WTC11 (cell line): ENCODE measurements at regions not wholly inside any gene's neighbourhood (a gene's known extent, or its start where the extent isn't known, plus 50 kb on each side); places are given as distances from the start of the nearest gene placed in this dataset.

ENCODE experiments used
- CTCF ChIP-seq: fragments of 200-600 bp; IDR thresholded peaks from 2 replicates; pipeline ENCODE4 v1.8.0; 2022; ENCODE audit warnings: antibody characterized with exemption
- TF ChIP-seq, protein P1 (sequence below): fragments of 250-450 bp; sonication (Bioruptor Pico); IDR thresholded peaks from 2 replicates; pipeline ENCODE4 v1.9.0; 2021; ENCODE audit warnings: mild to moderate bottlenecking

DNA sequence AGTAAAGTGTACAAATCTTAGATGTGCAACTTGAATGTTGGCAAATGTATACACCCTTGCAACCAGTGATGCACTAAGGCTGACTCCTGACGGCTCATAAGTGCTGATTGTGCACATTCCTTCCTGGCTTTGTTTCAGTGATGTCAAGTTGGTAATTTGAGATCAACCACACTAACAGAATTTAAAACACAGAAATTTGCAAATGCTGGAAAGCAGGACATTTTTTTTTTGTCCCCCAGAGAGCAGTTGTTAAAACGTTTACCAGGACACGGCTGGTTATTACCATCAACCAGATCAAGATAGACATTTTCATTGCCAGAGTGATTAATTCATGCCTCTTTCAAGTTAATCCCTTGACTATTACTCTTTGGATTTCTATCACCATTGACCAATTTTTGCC lies 735.6 kb downstream of the RFPL4B start:
- TF ChIP-seq CTCF = no peak
- TF ChIP-seq, protein P1, sequence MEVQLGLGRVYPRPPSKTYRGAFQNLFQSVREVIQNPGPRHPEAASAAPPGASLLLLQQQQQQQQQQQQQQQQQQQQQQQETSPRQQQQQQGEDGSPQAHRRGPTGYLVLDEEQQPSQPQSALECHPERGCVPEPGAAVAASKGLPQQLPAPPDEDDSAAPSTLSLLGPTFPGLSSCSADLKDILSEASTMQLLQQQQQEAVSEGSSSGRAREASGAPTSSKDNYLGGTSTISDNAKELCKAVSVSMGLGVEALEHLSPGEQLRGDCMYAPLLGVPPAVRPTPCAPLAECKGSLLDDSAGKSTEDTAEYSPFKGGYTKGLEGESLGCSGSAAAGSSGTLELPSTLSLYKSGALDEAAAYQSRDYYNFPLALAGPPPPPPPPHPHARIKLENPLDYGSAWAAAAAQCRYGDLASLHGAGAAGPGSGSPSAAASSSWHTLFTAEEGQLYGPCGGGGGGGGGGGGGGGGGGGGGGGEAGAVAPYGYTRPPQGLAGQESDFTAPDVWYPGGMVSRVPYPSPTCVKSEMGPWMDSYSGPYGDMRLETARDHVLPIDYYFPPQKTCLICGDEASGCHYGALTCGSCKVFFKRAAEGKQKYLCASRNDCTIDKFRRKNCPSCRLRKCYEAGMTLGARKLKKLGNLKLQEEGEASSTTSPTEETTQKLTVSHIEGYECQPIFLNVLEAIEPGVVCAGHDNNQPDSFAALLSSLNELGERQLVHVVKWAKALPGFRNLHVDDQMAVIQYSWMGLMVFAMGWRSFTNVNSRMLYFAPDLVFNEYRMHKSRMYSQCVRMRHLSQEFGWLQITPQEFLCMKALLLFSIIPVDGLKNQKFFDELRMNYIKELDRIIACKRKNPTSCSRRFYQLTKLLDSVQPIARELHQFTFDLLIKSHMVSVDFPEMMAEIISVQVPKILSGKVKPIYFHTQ (CRISPR knock-in tag) = no peak
